ENCODE measurements at regions not wholly inside any gene's neighbourhood (a gene's known extent, or its start where the extent isn't known, plus 50 kb on each side); places are given as distances from the start of the nearest gene placed in this dataset.

- TF ChIP-seq CTCF (conservative IDR thresholded peaks at IDR 0.05 in 1 of 2, IDR thresholded peaks at IDR 0.05 in 1 of 2; ENCODE audit: extremely low read depth in 1 of 2, insufficient read depth in 1 of 2, low read depth in 1 of 2, low read length in 2 of 2), result no peak
- no peak for TF ChIP-seq EZH2 (IDR thresholded peaks at IDR 0.05; ENCODE audit: borderline replicate concordance, low read length)
Measured at GRCh38 chr16:73846356-73846755, 450.3 kb upstream of the PSMD7 start.

All from mammary epithelial cell (primary cell).